Fibroblast of lung (primary cell): ENCODE measurements at regions not wholly inside any gene's neighbourhood (a gene's known extent, or its start where the extent isn't known, plus 50 kb on each side); places are given as distances from the start of the nearest gene placed in this dataset.

Experiments
- DNase-seq, 2 donors: peaks; one replicate each; pipeline versions ENCODE4 v3.0.0 to v3.0.0-alpha.2; 2010; ENCODE audit warnings: low read depth in 2 of 2
- H2AFZ ChIP-seq: 2 replicates; pipeline ENCODE4 v1.5.1; 2012; ENCODE audit warnings: low read length, control low read depth, inconsistent platforms
- H3K27ac ChIP-seq: 2 replicates; pipeline ENCODE4 v1.5.1; 2011; ENCODE audit warnings: low read length, control low read depth; ENCODE audit not compliant: insufficient read depth
- H3K27me3 ChIP-seq: 2 replicates; pipeline ENCODE4 v1.5.1; 2011; ENCODE audit warnings: mild to moderate bottlenecking, low read length; ENCODE audit not compliant: control insufficient read depth, insufficient read depth
- H3K36me3 ChIP-seq: 2 replicates; pipeline ENCODE4 v1.5.1; 2011; ENCODE audit warnings: low read length; ENCODE audit not compliant: control insufficient read depth, insufficient read depth
- H3K4me1 ChIP-seq: 2 replicates; pipeline ENCODE4 v1.5.1; 2011; ENCODE audit warnings: low read length; ENCODE audit not compliant: control insufficient read depth, insufficient read depth; ENCODE audit errors: extremely low read depth
- H3K4me2 ChIP-seq: 2 replicates; pipeline ENCODE4 v1.5.1; 2011; ENCODE audit warnings: low read length, control low read depth; ENCODE audit not compliant: insufficient read depth; ENCODE audit errors: extremely low read depth
- H3K4me3 ChIP-seq, 4 experiments: fragments of 200-600 bp in 1 of 4; sonication (generic) in 1 of 4; replicated peaks in 1 of 4; 2 replicates each; pipeline ENCODE4 v1.5.1; 2011 to 2016; ENCODE audit warnings: low read length in 4 of 4, low read depth in 3 of 4, mild to moderate bottlenecking in 3 of 4, control low read depth in 2 of 4, inconsistent platforms in 1 of 4, mixed read lengths in 1 of 4; ENCODE audit not compliant: insufficient read depth in 1 of 4; ENCODE audit errors: control extremely low read depth in 1 of 4
- H3K79me2 ChIP-seq: 2 replicates; pipeline ENCODE4 v1.5.1; 2012; ENCODE audit warnings: mild to moderate bottlenecking, low read length, inconsistent platforms; ENCODE audit not compliant: control insufficient read depth, insufficient read depth
- H3K9ac ChIP-seq: 2 replicates; pipeline ENCODE4 v1.5.1; 2011; ENCODE audit warnings: mild to moderate bottlenecking, low read length, control low read depth; ENCODE audit not compliant: insufficient read depth
- H3K9me3 ChIP-seq: 2 replicates; pipeline ENCODE4 v1.5.1; 2012; ENCODE audit warnings: low read depth, low read length; ENCODE audit not compliant: control insufficient read depth, insufficient read depth
- H4K20me1 ChIP-seq: 2 replicates; pipeline ENCODE4 v1.5.1; 2011; ENCODE audit warnings: low read length; ENCODE audit not compliant: control insufficient read depth, insufficient read depth; ENCODE audit errors: extremely low read depth
- EZH2 ChIP-seq: IDR thresholded peaks from 2 replicates; pipeline ENCODE4 v1.5.1; 2012; ENCODE audit warnings: low read length, control low read depth, mild to moderate bottlenecking; ENCODE audit errors: missing control alignments
- TF ChIP-seq, protein P1 (sequence below), 2 donors: IDR thresholded peaks in 1 of 2; conservative IDR thresholded peaks in 1 of 2; 1 replicate in 1 of 2; 2 replicates in 1 of 2; pipeline ENCODE4 v1.5.1; 2011 to 2012; ENCODE audit warnings: low read length in 2 of 2, control low read depth in 1 of 2, inconsistent platforms in 1 of 2, low read depth in 1 of 2, mild to moderate bottlenecking in 1 of 2

DNA sequence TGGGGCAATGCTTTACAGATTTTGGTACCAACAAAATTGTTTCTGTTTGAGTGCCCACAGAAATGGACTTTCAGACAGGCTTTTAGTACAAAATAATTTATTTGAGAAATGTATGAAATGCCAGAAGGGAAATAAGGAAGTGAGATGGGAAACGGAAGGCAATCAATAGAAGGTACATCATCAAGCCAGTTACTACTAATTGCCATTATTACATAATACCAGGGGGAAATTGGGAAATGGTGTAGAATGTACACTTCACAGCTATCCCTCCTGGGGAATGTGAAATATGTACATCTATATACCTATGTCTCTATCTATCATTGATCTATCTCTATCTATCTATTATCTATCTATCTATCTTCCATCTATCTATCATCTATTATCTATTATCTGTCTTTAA, 264.6 kb upstream of the B3GALT2 start:
- H3K27ac ChIP-seq = no peak overlapping the region
- H3K4me2 ChIP-seq = no peak overlapping the region
- DNase-seq = no peak
- no peaks in the 10 kb centered on the region for H3K36me3 ChIP-seq
- no peak overlapping the region for H3K4me3 ChIP-seq
- H3K9me3 ChIP-seq = no peaks in the 10 kb centered on the region
- H3K79me2 ChIP-seq = no peaks in the 10 kb centered on the region
- H3K9ac ChIP-seq = no peak overlapping the region
- H4K20me1 ChIP-seq = no peaks in the 10 kb centered on the region
- TF ChIP-seq, protein P1, sequence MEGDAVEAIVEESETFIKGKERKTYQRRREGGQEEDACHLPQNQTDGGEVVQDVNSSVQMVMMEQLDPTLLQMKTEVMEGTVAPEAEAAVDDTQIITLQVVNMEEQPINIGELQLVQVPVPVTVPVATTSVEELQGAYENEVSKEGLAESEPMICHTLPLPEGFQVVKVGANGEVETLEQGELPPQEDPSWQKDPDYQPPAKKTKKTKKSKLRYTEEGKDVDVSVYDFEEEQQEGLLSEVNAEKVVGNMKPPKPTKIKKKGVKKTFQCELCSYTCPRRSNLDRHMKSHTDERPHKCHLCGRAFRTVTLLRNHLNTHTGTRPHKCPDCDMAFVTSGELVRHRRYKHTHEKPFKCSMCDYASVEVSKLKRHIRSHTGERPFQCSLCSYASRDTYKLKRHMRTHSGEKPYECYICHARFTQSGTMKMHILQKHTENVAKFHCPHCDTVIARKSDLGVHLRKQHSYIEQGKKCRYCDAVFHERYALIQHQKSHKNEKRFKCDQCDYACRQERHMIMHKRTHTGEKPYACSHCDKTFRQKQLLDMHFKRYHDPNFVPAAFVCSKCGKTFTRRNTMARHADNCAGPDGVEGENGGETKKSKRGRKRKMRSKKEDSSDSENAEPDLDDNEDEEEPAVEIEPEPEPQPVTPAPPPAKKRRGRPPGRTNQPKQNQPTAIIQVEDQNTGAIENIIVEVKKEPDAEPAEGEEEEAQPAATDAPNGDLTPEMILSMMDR (conservative IDR thresholded peaks at IDR 0.05 in 1 of 2, IDR thresholded peaks at IDR 0.05 in 1 of 2; ENCODE audit: low read depth in 1 of 2, low read length in 2 of 2) = no peak
- no peak for TF ChIP-seq EZH2
- H2AFZ ChIP-seq = no peak overlapping the region
- no peaks in the 10 kb centered on the region for H3K27me3 ChIP-seq
- no peaks in the 10 kb centered on the region for H3K4me1 ChIP-seq

DNA sequence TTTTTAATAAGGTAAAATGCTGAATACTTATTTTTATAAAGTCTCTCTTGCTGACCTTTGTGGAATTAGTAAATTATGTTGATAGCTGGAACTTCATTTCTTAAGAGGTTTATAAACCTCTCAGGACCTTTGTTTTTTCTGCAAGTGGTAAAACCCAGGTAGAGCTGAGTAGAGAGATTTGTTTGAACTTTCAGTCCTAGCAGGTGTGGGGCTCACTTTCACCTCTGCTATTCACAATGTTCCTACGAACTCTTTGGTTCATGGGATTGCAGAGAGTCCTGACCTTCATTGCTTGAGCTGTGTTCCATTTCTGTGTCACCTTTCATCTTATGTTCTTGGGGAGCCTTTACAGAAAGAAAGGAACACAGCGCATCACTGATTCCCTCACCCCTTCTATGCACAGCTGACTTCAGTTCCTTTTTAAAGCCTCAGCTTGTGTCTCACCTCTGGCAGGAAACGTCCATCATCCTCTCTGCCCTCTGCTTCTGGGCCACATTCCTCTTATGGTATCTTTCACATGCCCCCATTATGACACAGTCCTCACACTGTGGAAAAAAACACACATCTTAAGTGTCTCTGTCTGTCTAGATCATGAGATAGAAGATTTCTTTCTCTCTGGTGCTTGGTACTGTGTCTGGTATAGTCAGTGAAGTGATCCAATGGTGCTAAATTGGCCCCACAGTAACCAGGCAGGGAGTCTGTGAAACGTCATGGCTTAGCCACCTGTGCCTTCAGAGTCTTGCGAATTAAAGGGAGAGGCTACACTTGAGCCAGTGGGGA, 262.5 kb upstream of the B3GALT2 start:
- Histone ChIP-seq H2AFZ (no peak overlapping the region), H3K9me3 (no peaks in the 10 kb centered on the region), H3K79me2 (no peaks in the 10 kb centered on the region), H3K36me3 (no peaks in the 10 kb centered on the region), H3K27me3 (no peaks in the 10 kb centered on the region), H3K4me2 (no peak overlapping the region), H3K4me3 (no peak overlapping the region), H3K4me1 (no peaks in the 10 kb centered on the region), H4K20me1 (no peaks in the 10 kb centered on the region), H3K9ac (no peak overlapping the region), H3K27ac (no peak overlapping the region)
- TF ChIP-seq, protein P1 (conservative IDR thresholded peaks at IDR 0.05 in 1 of 2, IDR thresholded peaks at IDR 0.05 in 1 of 2; ENCODE audit: low read depth in 1 of 2, low read length in 2 of 2) = no peak
- no peak for TF ChIP-seq EZH2
- DNase-seq = no peak

GRCh38 chr1:193443886-193444285, 257.5 kb upstream of the B3GALT2 start:
- Histone ChIP-seq H3K4me1 (no peaks in the 10 kb centered on the region), H4K20me1 (no peaks in the 10 kb centered on the region), H3K9me3 (no peaks in the 10 kb centered on the region), H3K27ac (no peak overlapping the region), H3K27me3 (no peaks in the 10 kb centered on the region), H3K36me3 (no peaks in the 10 kb centered on the region), H3K4me2 (no peak overlapping the region), H2AFZ (no peak overlapping the region), H3K4me3 (no peak overlapping the region), H3K9ac (no peak overlapping the region), H3K79me2 (no peaks in the 10 kb centered on the region)
- TF ChIP-seq EZH2 = no peak
- TF ChIP-seq, protein P1 (conservative IDR thresholded peaks at IDR 0.05 in 1 of 2, IDR thresholded peaks at IDR 0.05 in 1 of 2; ENCODE audit: low read depth in 1 of 2, low read length in 2 of 2) = no peak
- DNase-seq = no peak
